Progenitor cell of endocrine pancreas (in vitro differentiated cells): ENCODE measurements at regions not wholly inside any gene's neighbourhood (a gene's known extent, or its start where the extent isn't known, plus 50 kb on each side); places are given as distances from the start of the nearest gene placed in this dataset.

Source experiments
- DNase-seq: peaks from one replicate; pipeline ENCODE4 v3.0.0; 2021; ENCODE audit warnings: low spot score; ENCODE audit not compliant: unreplicated experiment
- H3K27ac Mint-ChIP-seq: 2 replicates; pipeline ENCODE4 v1.8.0; 2021; ENCODE audit warnings: mild to moderate bottlenecking, moderate library complexity, mixed read lengths
- H3K27me3 Mint-ChIP-seq: 2 replicates; pipeline ENCODE4 v1.8.0; 2021; ENCODE audit warnings: mixed read lengths
- H3K36me3 Mint-ChIP-seq: 2 replicates; pipeline ENCODE4 v1.8.0; 2022; ENCODE audit warnings: mixed read lengths; ENCODE audit not compliant: insufficient read depth
- H3K4me1 Mint-ChIP-seq: 2 replicates; pipeline ENCODE4 v1.8.0; 2021; ENCODE audit warnings: low read depth, mixed read lengths
- H3K4me3 Mint-ChIP-seq: 2 replicates; pipeline ENCODE4 v1.8.0; 2021; ENCODE audit warnings: low read depth, mild to moderate bottlenecking, moderate library complexity, mixed read lengths
- H3K9me3 Mint-ChIP-seq: 2 replicates; pipeline ENCODE4 v1.8.0; 2021; ENCODE audit warnings: low read depth, mixed read lengths
- TF ChIP-seq, protein P1 (sequence below): fragments of 200-600 bp; sonication (generic); IDR thresholded peaks from one replicate; pipeline ENCODE4 v1.5.0; 2021; ENCODE audit warnings: antibody characterized with exemption, mild to moderate bottlenecking; ENCODE audit not compliant: unreplicated experiment

DNA sequence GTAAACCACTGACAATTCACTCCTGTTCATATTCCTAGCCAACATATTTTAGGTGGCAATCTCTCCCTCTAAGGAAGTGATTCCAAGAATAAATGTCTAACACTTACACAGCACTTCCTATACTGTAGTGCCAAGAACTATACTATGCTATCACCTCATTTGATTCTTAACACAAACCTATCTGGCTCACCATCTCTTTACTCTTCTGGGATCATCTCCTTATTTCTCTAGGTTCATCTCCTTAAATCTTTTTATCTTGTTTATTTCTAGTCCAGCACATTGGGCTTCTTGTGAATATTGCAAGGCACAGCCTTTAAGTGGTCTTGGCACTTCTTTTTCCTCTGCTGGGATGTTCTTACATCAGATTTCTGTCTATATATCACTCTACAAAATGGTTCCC lies 366.3 kb downstream of the SLITRK6 start:
- no peak overlapping the region for H3K4me3 Mint-ChIP-seq

DNA sequence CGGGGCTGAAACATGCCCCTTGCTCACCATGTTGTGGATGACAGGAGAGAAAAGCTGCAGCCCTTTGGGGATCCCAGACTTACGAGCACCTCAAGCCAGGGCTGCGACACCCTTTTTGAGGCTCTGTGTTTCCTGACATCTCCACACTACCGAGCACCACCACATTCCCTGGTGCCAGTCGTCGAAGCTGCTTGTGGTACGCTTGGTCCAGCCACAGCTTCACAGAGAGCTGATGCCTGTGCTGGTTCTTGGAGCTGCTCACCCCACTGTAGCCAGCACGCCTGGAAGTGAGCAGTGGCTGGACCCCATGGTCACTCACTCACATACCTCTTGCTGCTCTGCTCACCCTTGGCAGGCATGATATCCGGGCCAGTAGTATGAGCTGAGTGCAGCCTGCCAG lies 367.5 kb downstream of the SLITRK6 start:
- TF ChIP-seq, protein P1, sequence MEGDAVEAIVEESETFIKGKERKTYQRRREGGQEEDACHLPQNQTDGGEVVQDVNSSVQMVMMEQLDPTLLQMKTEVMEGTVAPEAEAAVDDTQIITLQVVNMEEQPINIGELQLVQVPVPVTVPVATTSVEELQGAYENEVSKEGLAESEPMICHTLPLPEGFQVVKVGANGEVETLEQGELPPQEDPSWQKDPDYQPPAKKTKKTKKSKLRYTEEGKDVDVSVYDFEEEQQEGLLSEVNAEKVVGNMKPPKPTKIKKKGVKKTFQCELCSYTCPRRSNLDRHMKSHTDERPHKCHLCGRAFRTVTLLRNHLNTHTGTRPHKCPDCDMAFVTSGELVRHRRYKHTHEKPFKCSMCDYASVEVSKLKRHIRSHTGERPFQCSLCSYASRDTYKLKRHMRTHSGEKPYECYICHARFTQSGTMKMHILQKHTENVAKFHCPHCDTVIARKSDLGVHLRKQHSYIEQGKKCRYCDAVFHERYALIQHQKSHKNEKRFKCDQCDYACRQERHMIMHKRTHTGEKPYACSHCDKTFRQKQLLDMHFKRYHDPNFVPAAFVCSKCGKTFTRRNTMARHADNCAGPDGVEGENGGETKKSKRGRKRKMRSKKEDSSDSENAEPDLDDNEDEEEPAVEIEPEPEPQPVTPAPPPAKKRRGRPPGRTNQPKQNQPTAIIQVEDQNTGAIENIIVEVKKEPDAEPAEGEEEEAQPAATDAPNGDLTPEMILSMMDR: no peak
- H3K27me3 Mint-ChIP-seq: no peaks in the 10 kb centered on the region
- no peaks in the 10 kb centered on the region for H3K36me3 Mint-ChIP-seq
- no peaks in the 10 kb centered on the region for H3K4me1 Mint-ChIP-seq
- DNase-seq: no peak
- H3K9me3 Mint-ChIP-seq: no peaks in the 10 kb centered on the region
- H3K27ac Mint-ChIP-seq: no peak overlapping the region
- H3K4me3 Mint-ChIP-seq: no peak overlapping the region

More for the DNA sequence above, 366.3 kb downstream of the SLITRK6 start:
- no peaks in the 10 kb centered on the region for H3K9me3 Mint-ChIP-seq
- DNase-seq: no peak
- H3K27me3 Mint-ChIP-seq: no peaks in the 10 kb centered on the region
- no peaks in the 10 kb centered on the region for H3K36me3 Mint-ChIP-seq
- TF ChIP-seq, protein P1: no peak
- H3K27ac Mint-ChIP-seq: no peak overlapping the region
- H3K4me1 Mint-ChIP-seq: no peaks in the 10 kb centered on the region

GRCh38 chr13:85430216-85430794 lies 368.9 kb downstream of the SLITRK6 start:
- H3K36me3 Mint-ChIP-seq: no peaks in the 10 kb centered on the region
- DNase-seq: no peak
- TF ChIP-seq, protein P1: no peak
- no peaks in the 10 kb centered on the region for H3K9me3 Mint-ChIP-seq
- no peak overlapping the region for H3K27ac Mint-ChIP-seq
- no peaks in the 10 kb centered on the region for H3K27me3 Mint-ChIP-seq
- no peak overlapping the region for H3K4me3 Mint-ChIP-seq
- no peaks in the 10 kb centered on the region for H3K4me1 Mint-ChIP-seq

DNA sequence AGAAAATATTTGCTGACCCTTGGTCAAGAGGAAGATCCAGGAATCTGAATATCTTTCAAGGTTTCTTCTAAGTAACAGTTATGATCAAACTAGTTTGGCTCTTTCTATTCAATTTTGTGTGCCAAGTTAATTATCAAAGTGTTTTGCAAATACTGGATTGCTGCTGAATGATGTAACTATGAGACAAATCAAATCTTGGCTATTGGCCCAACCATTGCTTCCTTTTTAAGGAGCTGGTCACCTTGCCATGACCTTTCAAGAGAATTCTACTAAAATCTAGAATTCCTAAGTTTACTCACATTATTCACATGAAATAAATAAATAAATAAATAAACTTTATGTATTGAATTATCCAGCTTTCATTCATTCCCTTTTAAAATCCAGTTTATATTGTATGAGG lies 371.8 kb downstream of the SLITRK6 start:
- no peaks in the 10 kb centered on the region for H3K9me3 Mint-ChIP-seq
- DNase-seq: no peak
- H3K27ac Mint-ChIP-seq: no peak overlapping the region
- TF ChIP-seq, protein P1: no peak
- no peaks in the 10 kb centered on the region for H3K4me1 Mint-ChIP-seq
- no peaks in the 10 kb centered on the region for H3K27me3 Mint-ChIP-seq
- H3K36me3 Mint-ChIP-seq: no peaks in the 10 kb centered on the region
- no peak overlapping the region for H3K4me3 Mint-ChIP-seq

DNA sequence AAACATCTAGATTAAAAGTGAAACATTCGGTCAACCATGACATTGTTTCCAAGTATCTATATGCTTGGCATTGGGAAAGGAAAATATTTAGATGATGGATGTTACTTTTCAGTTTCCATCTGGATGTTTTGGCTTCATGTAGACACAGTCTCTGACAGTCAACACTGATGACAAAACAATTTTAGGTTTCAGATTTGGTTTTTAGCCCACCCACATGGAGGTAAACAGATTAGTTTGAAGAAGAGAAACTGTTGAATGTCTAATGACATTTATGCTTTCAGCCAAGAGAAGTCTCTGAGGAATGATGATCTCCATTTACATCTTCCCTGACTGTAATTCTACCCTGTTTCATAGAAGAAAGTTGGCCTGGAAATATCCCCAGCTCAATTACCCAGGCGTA lies 379.1 kb downstream of the SLITRK6 start:
- Mint-ChIP-seq H3K4me3 (no peak overlapping the region), H3K36me3 (no peaks in the 10 kb centered on the region), H3K27me3 (no peaks in the 10 kb centered on the region), H3K27ac (no peak overlapping the region), H3K9me3 (no peaks in the 10 kb centered on the region), H3K4me1 (no peaks in the 10 kb centered on the region)
- TF ChIP-seq, protein P1: no peak
- no peak for DNase-seq
